ENCODE measurements at regions not wholly inside any gene's neighbourhood (a gene's known extent, or its start where the extent isn't known, plus 50 kb on each side); places are given as distances from the start of the nearest gene placed in this dataset.
"Not testable (repeated sequence)": the region's sequence is repeated elsewhere in the genome, so short reads cannot be mapped to it uniquely, and the experiment has no call there.

GRCh38 chr14:84937016-84937415, 592.9 kb upstream of the FLRT2 start:
- no peaks in the 10 kb centered on the region for H3K79me2 ChIP-seq
- DNase-seq (ENCODE audit: low spot score), result no peak
- H3K9me3 ChIP-seq (ENCODE audit: low read depth), result no peaks in the 10 kb centered on the region
- 84% methylated on average over 2 of the region's 2 CpGs for WGBS (ENCODE audit: low lambda C conversion rate, missing lambda C conversion rate)
- no peak for TF ChIP-seq CTCF (IDR thresholded peaks at IDR 0.05; ENCODE audit: poor library complexity)
- TF ChIP-seq EZH2phosphoT487 (IDR thresholded peaks at IDR 0.05; ENCODE audit: low read depth, severe bottlenecking, unreplicated experiment), result no peak
- no peak for TF ChIP-seq EZH2 (IDR thresholded peaks at IDR 0.05; ENCODE audit: borderline replicate concordance)
- no peak overlapping the region for H3K27ac ChIP-seq
- no peaks in the 10 kb centered on the region for H3K27me3 ChIP-seq
- H3K9me2 ChIP-seq (replicated peaks; ENCODE audit: insufficient read depth), result no peaks in the 10 kb centered on the region
- H4K20me1 ChIP-seq (ENCODE audit: insufficient read depth, poor library complexity, severe bottlenecking), result no peaks in the 10 kb centered on the region
- H3K4me1 ChIP-seq (ENCODE audit: insufficient read depth), result no peaks in the 10 kb centered on the region
- H3K36me3 ChIP-seq (replicated peaks; ENCODE audit: insufficient read depth, low read depth), result no peaks in the 10 kb centered on the region
- no peak overlapping the region for H3K4me2 ChIP-seq
- H2AFZ ChIP-seq, result no peak overlapping the region
- H3K4me3 ChIP-seq, result no peak overlapping the region

- Histone ChIP-seq H2AFZ (no peak overlapping the region), H3K36me3 (replicated peaks; ENCODE audit: insufficient read depth, low read depth) (no peaks in the 10 kb centered on the region), H3K4me1 (ENCODE audit: insufficient read depth) (no peaks in the 10 kb centered on the region), H3K4me2 (no peak overlapping the region), H3K27ac (no peak overlapping the region), H3K27me3 (no peaks in the 10 kb centered on the region), H3K79me2 (no peaks in the 10 kb centered on the region), H4K20me1 (ENCODE audit: insufficient read depth, poor library complexity, severe bottlenecking) (no peaks in the 10 kb centered on the region), H3K9me3 (ENCODE audit: low read depth) (no peaks in the 10 kb centered on the region), H3K4me3 (no peak overlapping the region), H3K9me2 (replicated peaks; ENCODE audit: insufficient read depth) (no peaks in the 10 kb centered on the region)
- 84% methylated on average over 2 of the region's 2 CpGs for WGBS (ENCODE audit: low lambda C conversion rate, missing lambda C conversion rate)
- DNase-seq (ENCODE audit: low spot score), result no peak
- no peak for TF ChIP-seq CTCF (IDR thresholded peaks at IDR 0.05; ENCODE audit: poor library complexity)
Measured at GRCh38 chr14:84937449-84937848, 592.5 kb upstream of the FLRT2 start.

- H3K4me2 ChIP-seq; DNase-seq (ENCODE audit: low spot score); H3K4me3 ChIP-seq; H4K20me1 ChIP-seq (ENCODE audit: insufficient read depth, poor library complexity, severe bottlenecking); H3K79me2 ChIP-seq; H3K36me3 ChIP-seq (replicated peaks; ENCODE audit: insufficient read depth, low read depth); H3K4me1 ChIP-seq (ENCODE audit: insufficient read depth); H2AFZ ChIP-seq; H3K9me2 ChIP-seq (replicated peaks; ENCODE audit: insufficient read depth); H3K27ac ChIP-seq; H3K9me3 ChIP-seq (ENCODE audit: low read depth); H3K27me3 ChIP-seq: not testable (repeated sequence)
- 84% methylated on average over 6 of the region's 6 CpGs for WGBS (ENCODE audit: low lambda C conversion rate, missing lambda C conversion rate)
Measured at GRCh38 chr14:84944901-84945300, 585.0 kb upstream of the FLRT2 start.

- H3K27ac ChIP-seq, result no peak overlapping the region
- H3K79me2 ChIP-seq, result no peaks in the 10 kb centered on the region
- H3K27me3 ChIP-seq, result no peaks in the 10 kb centered on the region
- no peak overlapping the region for H3K4me3 ChIP-seq
- H4K20me1 ChIP-seq (ENCODE audit: insufficient read depth, poor library complexity, severe bottlenecking), result no peaks in the 10 kb centered on the region
- TF ChIP-seq CTCF (IDR thresholded peaks at IDR 0.05; ENCODE audit: poor library complexity), result no peak
- TF ChIP-seq EZH2 (IDR thresholded peaks at IDR 0.05; ENCODE audit: borderline replicate concordance), result no peak
- no peak for TF ChIP-seq EZH2phosphoT487 (IDR thresholded peaks at IDR 0.05; ENCODE audit: low read depth, severe bottlenecking, unreplicated experiment)
- H3K36me3 ChIP-seq (replicated peaks; ENCODE audit: insufficient read depth, low read depth), result no peaks in the 10 kb centered on the region
- H3K9me2 ChIP-seq (replicated peaks; ENCODE audit: insufficient read depth), result no peaks in the 10 kb centered on the region
- WGBS (ENCODE audit: low lambda C conversion rate, missing lambda C conversion rate), result 76% methylated on average over 7 of the region's 7 CpGs
- no peaks in the 10 kb centered on the region for H3K4me1 ChIP-seq (ENCODE audit: insufficient read depth)
- H3K9me3 ChIP-seq (ENCODE audit: low read depth), result no peaks in the 10 kb centered on the region
- no peak for DNase-seq (ENCODE audit: low spot score)
- H2AFZ ChIP-seq, result no peak overlapping the region
- H3K4me2 ChIP-seq, result no peak overlapping the region
Measured at GRCh38 chr14:84959851-84960520, 570.0 kb upstream of the FLRT2 start.
